ENCODE measurements at regions not wholly inside any gene's neighbourhood (a gene's known extent, or its start where the extent isn't known, plus 50 kb on each side); places are given as distances from the start of the nearest gene placed in this dataset.

GRCh38 chr14:54207476-54208462, 189.0 kb upstream of the CDKN3 start:
- no peak overlapping the region for H3K27ac ChIP-seq
- H3K9me3 ChIP-seq, result no peaks in the 10 kb centered on the region
- 43% methylated on average over 5 of the region's 6 CpGs for WGBS (ENCODE audit: insufficient coverage, low coverage, low lambda C conversion rate, missing lambda C conversion rate)
- no peak for TF ChIP-seq CTCF (IDR thresholded peaks at IDR 0.05)
- no peak for TF ChIP-seq POLR2A (IDR thresholded peaks at IDR 0.05)
- no peaks in the 10 kb centered on the region for H3K27me3 ChIP-seq
- no peaks in the 10 kb centered on the region for H3K4me1 ChIP-seq
- H3K36me3 ChIP-seq, result no peaks in the 10 kb centered on the region
- no peak overlapping the region for H3K4me3 ChIP-seq
- no peak for DNase-seq
- intact Hi-C loops (cut with DNase I), result no loop called here
- no peak for ATAC-seq

- 33% methylated on average over 2 of the region's 2 CpGs for WGBS (ENCODE audit: insufficient coverage, low coverage, low lambda C conversion rate, missing lambda C conversion rate)
These were observed 188.1 kb upstream of the CDKN3 start for GRCh38 chr14:54208751-54209150.

GRCh38 chr14:54209511-54210250, 187.1 kb upstream of the CDKN3 start:
- TF ChIP-seq POLR2A (IDR thresholded peaks at IDR 0.05), result no peak
- no peak for TF ChIP-seq CTCF (IDR thresholded peaks at IDR 0.05)
- Histone ChIP-seq H3K36me3 (no peaks in the 10 kb centered on the region), H3K4me1 (no peaks in the 10 kb centered on the region), H3K9me3 (no peaks in the 10 kb centered on the region), H3K4me3 (no peak overlapping the region), H3K27me3 (peaks cover 0 to 2% of the 10 kb centered on the region in 2 donors), H3K27ac (no peak overlapping the region)
- intact Hi-C loops (cut with DNase I), result no loop called here
- ATAC-seq, result no peak
- WGBS (ENCODE audit: insufficient coverage, low coverage, low lambda C conversion rate, missing lambda C conversion rate), result 62% methylated on average over 4 of the region's 4 CpGs
- DNase-seq, result no peak

More at GRCh38 chr14:54208751-54209150, 188.1 kb upstream of the CDKN3 start:
- no peak for ATAC-seq
- Histone ChIP-seq H3K4me3 (no peak overlapping the region), H3K4me1 (no peaks in the 10 kb centered on the region), H3K27ac (no peak overlapping the region), H3K36me3 (no peaks in the 10 kb centered on the region), H3K27me3 (no peaks in the 10 kb centered on the region), H3K9me3 (no peaks in the 10 kb centered on the region)
- no peak for DNase-seq
- TF ChIP-seq CTCF (IDR thresholded peaks at IDR 0.05) (no peak), POLR2A (IDR thresholded peaks at IDR 0.05) (no peak)
- intact Hi-C loops (cut with DNase I), result no loop called here

GRCh38 chr14:54211551-54212308, 185.1 kb upstream of the CDKN3 start:
- no peak for ATAC-seq

More at GRCh38 chr14:54211551-54212308, 185.1 kb upstream of the CDKN3 start:
- no peak for DNase-seq
- peaks cover 0 to 4% of the 10 kb centered on the region in 2 donors for H3K27me3 ChIP-seq
- TF ChIP-seq CTCF (IDR thresholded peaks at IDR 0.05), result no peak
- 70% methylated on average over 5 of the region's 5 CpGs for WGBS (ENCODE audit: insufficient coverage, low coverage, low lambda C conversion rate, missing lambda C conversion rate)
- intact Hi-C loops (cut with DNase I), result no loop called here
- H3K4me3 ChIP-seq, result no peak overlapping the region
- H3K9me3 ChIP-seq, result no peaks in the 10 kb centered on the region
- no peak overlapping the region for H3K27ac ChIP-seq
- H3K4me1 ChIP-seq, result no peaks in the 10 kb centered on the region
- H3K36me3 ChIP-seq, result no peaks in the 10 kb centered on the region

All from right lobe of liver (tissue), 6 donors.